Heart left ventricle (tissue), 16 donors: ENCODE measurements at regions not wholly inside any gene's neighbourhood (a gene's known extent, or its start where the extent isn't known, plus 50 kb on each side); places are given as distances from the start of the nearest gene placed in this dataset.

Experiments used
- ATAC-seq, 4 donors: fragments of 200-7000 bp; cut with Tn5 transposase; one replicate each; pipeline ENCODE4 v1.9.1; 2020 to 2022; ENCODE audit warnings: moderate library complexity in 4 of 4, mild to moderate bottlenecking in 3 of 4, moderate number of reproducible peaks in 1 of 4
- DNase-seq, 5 donors: peaks; one replicate each; pipeline ENCODE4 v3.0.0-alpha.2; 2020
- H3K27ac ChIP-seq, 12 donors: fragments of 200-600 bp; sonication (generic) in 4 of 12; one replicate each; pipeline versions ENCODE4 v1.5.0 to v1.8.0; 2016 to 2022; ENCODE audit warnings: mild to moderate bottlenecking in 2 of 12
- H3K27me3 ChIP-seq, 9 donors: fragments of 200-600 bp; sonication (generic) in 2 of 9; one replicate each; pipeline versions ENCODE4 v1.5.1 to v1.8.0; 2016 to 2022; ENCODE audit warnings: mild to moderate bottlenecking in 3 of 9
- H3K36me3 ChIP-seq, 9 donors: fragments of 200-600 bp; sonication (generic) in 2 of 9; one replicate each; pipeline versions ENCODE4 v1.5.0 to v1.8.0; 2018 to 2022; ENCODE audit warnings: mild to moderate bottlenecking in 2 of 9
- H3K4me1 ChIP-seq, 12 donors: fragments of 200-600 bp; sonication (generic) in 4 of 12; one replicate each; pipeline versions ENCODE4 v1.5.0 to v1.8.0; 2016 to 2022; ENCODE audit warnings: mild to moderate bottlenecking in 3 of 12
- H3K4me3 ChIP-seq, 12 donors: fragments of 200-600 bp; sonication (generic) in 4 of 12; one replicate each; pipeline versions ENCODE4 v1.5.0 to v1.8.0; 2017 to 2022; ENCODE audit warnings: mild to moderate bottlenecking in 9 of 12, moderate library complexity in 4 of 12
- H3K9me3 ChIP-seq, 12 donors: fragments of 200-600 bp; sonication (generic) in 4 of 12; one replicate each; pipeline versions ENCODE4 v1.5.0 to v1.8.0; 2016 to 2022; ENCODE audit warnings: mild to moderate bottlenecking in 1 of 12
- CTCF ChIP-seq, 12 donors: fragments of 200-600 bp; sonication (generic) in 4 of 12; IDR thresholded peaks; one replicate each; pipeline versions ENCODE4 v1.5.0 to v1.8.0; 2018 to 2022; ENCODE audit warnings: antibody characterized with exemption in 12 of 12, mild to moderate bottlenecking in 5 of 12
- POLR2A ChIP-seq, 2 donors: fragments of 450-650 bp; IDR thresholded peaks; one replicate each; pipeline ENCODE4 v1.6.1; 2017; ENCODE audit warnings: antibody characterized with exemption in 2 of 2, mild to moderate bottlenecking in 2 of 2, moderate library complexity in 2 of 2
- WGBS, 4 donors: extraction: QIAGEN DNeasy Blood & Tissue Kit in 2 of 4; methylation state at CpG; one replicate each; pipeline versions ENCODE4 v1.1.5 to v1.1.7; 2013 to 2018; 5-methylcytosine and 5-hydroxymethylcytosine counted together
- intact Hi-C, 10 donors: fragments of 100-400 bp; cut with DNase I; formaldehyde crosslinking; loops; one replicate each; pipeline versions ENCODE4 v1.11.1 to v1.14.2; 2022
- donor health status: ischemic (EF 13 %, LVEDD 7.1; RV severe dilation, severe dysfunction).
- donor health status: healthy with polysubstance abuse.
- donor health status: DM: no; HTN: yes; CAD: no.
- donor health status: DM: no; HTN: no; CAD: no.
- donor health status: ischemic (EF 25% LVEDD 6.9; RV normal size, moderate dysfunction).
- donor health status: ischemic (EF 25% LVEDD 5.7; RV mildly dilated, moderate dysfunction).
- donor health status: healthy.
- donor health status: DM: yes; HTN: yes; CAD: no.
- donor health status: ischemic (EF 35%, LVEDD 5.7; RV mildly dilated, moderate dysfunction).
- donor health status: nonischemic (EF 11% LVEDD 7.7; RV severe dilation, severe dysfunction).
- donor health status: DM: yes; HTN: yes; CAD: no.
- donor health status: PGD.
- donor health status: ischemic (EF 29% LVEDD 5.4; RV normal size, mild dysfunction).
- donor health status: nonischemic (EF 23%, LVEDD 6.1; RV moderate dilation, normal function).

- Histone ChIP-seq H3K36me3 (no peaks in the 10 kb centered on the region), H3K4me1 (no peaks in the 10 kb centered on the region), H3K9me3 (no peaks in the 10 kb centered on the region), H3K27me3 (no peaks in the 10 kb centered on the region), H3K4me3 (no peak overlapping the region), H3K27ac (no peak overlapping the region)
- intact Hi-C loops, result no loop called here
- WGBS, 4 donors, result 28 to 48% (median 34%) methylated on average over 1 of the region's 1 CpG
- ATAC-seq, result no peak
- TF ChIP-seq POLR2A (IDR thresholded peaks at IDR 0.05) (no peak), CTCF (IDR thresholded peaks at IDR 0.05) (no peak)
- no peak for DNase-seq
Observed at GRCh38 chr7:83882551-83882950, 233.6 kb upstream of the SEMA3E start.

GRCh38 chr7:83879063-83879462 is 230.1 kb upstream of the SEMA3E start:
- H3K9me3 ChIP-seq, result no peaks in the 10 kb centered on the region
- ATAC-seq, result no peak
- WGBS, 4 donors, result 70 to 93% (median 78%) methylated on average over 1 of the region's 1 CpG
- no peak for DNase-seq
- intact Hi-C loops, result no loop called here
- H3K27me3 ChIP-seq, result no peaks in the 10 kb centered on the region
- no peak for TF ChIP-seq CTCF (IDR thresholded peaks at IDR 0.05)
- TF ChIP-seq POLR2A (IDR thresholded peaks at IDR 0.05), result no peak
- no peak overlapping the region for H3K4me3 ChIP-seq
- no peak overlapping the region for H3K27ac ChIP-seq
- no peaks in the 10 kb centered on the region for H3K36me3 ChIP-seq
- no peaks in the 10 kb centered on the region for H3K4me1 ChIP-seq

- no peak for TF ChIP-seq CTCF (IDR thresholded peaks at IDR 0.05)
- TF ChIP-seq POLR2A (IDR thresholded peaks at IDR 0.05), result no peak
- H3K4me1 ChIP-seq, result no peaks in the 10 kb centered on the region
Observed at GRCh38 chr7:83878614-83879013, 229.7 kb upstream of the SEMA3E start.

GRCh38 chr7:83876593-83876992 is 227.7 kb upstream of the SEMA3E start:
- WGBS, 4 donors, result 77 to 94% (median 89%) methylated on average over 2 of the region's 2 CpGs
- no peak overlapping the region for H3K27ac ChIP-seq
- intact Hi-C loops, result no loop called here
- TF ChIP-seq POLR2A (IDR thresholded peaks at IDR 0.05) (no peak), CTCF (IDR thresholded peaks at IDR 0.05) (no peak)
- ATAC-seq, result no peak
- H3K36me3 ChIP-seq, result no peaks in the 10 kb centered on the region
- no peak overlapping the region for H3K4me3 ChIP-seq
- H3K27me3 ChIP-seq, result no peaks in the 10 kb centered on the region
- H3K9me3 ChIP-seq, result no peaks in the 10 kb centered on the region
- no peaks in the 10 kb centered on the region for H3K4me1 ChIP-seq
- no peak for DNase-seq

More at GRCh38 chr7:83878614-83879013, 229.7 kb upstream of the SEMA3E start:
- Histone ChIP-seq H3K27ac (no peak overlapping the region), H3K9me3 (no peaks in the 10 kb centered on the region), H3K4me3 (no peak overlapping the region), H3K36me3 (no peaks in the 10 kb centered on the region), H3K27me3 (no peaks in the 10 kb centered on the region)
- intact Hi-C loops, result no loop called here
- ATAC-seq (no peak), DNase-seq (no peak)
